Neural cell (in vitro differentiated cells): ENCODE measurements at regions not wholly inside any gene's neighbourhood (a gene's known extent, or its start where the extent isn't known, plus 50 kb on each side); places are given as distances from the start of the nearest gene placed in this dataset.

ENCODE experiments used
- EZH2 ChIP-seq: fragments of 200-600, 300-800 bp; shearing (Covaris generic), sonication (generic); IDR thresholded peaks from 2 replicates; pipeline ENCODE4 v1.6.1; 2014; ENCODE audit warnings: antibody characterized with exemption, low read length, borderline replicate concordance, mild to moderate bottlenecking; ENCODE audit not compliant: insufficient read depth, poor library complexity, severe bottlenecking
- RAD21 ChIP-seq: fragments of 450-650 bp; conservative IDR thresholded peaks from 2 replicates; pipeline ENCODE4 v1.6.1; 2014; ENCODE audit warnings: antibody characterized with exemption, mild to moderate bottlenecking, moderate library complexity
- TF ChIP-seq, protein P1 (sequence below): fragments of 450-650 bp; IDR thresholded peaks from 2 replicates; pipeline ENCODE4 v1.5.1; 2014; ENCODE audit warnings: antibody characterized with exemption, mild to moderate bottlenecking, moderate library complexity; ENCODE audit not compliant: poor library complexity, severe bottlenecking

GRCh38 chr17:71900621-71901229, 220.1 kb upstream of the SOX9 start:
- TF ChIP-seq RAD21 = no peak
- TF ChIP-seq, protein P1, sequence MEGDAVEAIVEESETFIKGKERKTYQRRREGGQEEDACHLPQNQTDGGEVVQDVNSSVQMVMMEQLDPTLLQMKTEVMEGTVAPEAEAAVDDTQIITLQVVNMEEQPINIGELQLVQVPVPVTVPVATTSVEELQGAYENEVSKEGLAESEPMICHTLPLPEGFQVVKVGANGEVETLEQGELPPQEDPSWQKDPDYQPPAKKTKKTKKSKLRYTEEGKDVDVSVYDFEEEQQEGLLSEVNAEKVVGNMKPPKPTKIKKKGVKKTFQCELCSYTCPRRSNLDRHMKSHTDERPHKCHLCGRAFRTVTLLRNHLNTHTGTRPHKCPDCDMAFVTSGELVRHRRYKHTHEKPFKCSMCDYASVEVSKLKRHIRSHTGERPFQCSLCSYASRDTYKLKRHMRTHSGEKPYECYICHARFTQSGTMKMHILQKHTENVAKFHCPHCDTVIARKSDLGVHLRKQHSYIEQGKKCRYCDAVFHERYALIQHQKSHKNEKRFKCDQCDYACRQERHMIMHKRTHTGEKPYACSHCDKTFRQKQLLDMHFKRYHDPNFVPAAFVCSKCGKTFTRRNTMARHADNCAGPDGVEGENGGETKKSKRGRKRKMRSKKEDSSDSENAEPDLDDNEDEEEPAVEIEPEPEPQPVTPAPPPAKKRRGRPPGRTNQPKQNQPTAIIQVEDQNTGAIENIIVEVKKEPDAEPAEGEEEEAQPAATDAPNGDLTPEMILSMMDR = no peak
- no peak for TF ChIP-seq EZH2
